HepG2 (cell line): ENCODE measurements at regions not wholly inside any gene's neighbourhood (a gene's known extent, or its start where the extent isn't known, plus 50 kb on each side); places are given as distances from the start of the nearest gene placed in this dataset.

Experiments used
- ATF3 ChIP-seq: sonication (generic); formaldehyde crosslinking; IDR thresholded peaks from 2 replicates; pipeline ENCODE4 v1.4.0; 2020; ENCODE audit warnings: missing genetic modification reagents
- CSRNP1 ChIP-seq: sonication (generic); formaldehyde crosslinking; IDR thresholded peaks from 2 replicates; pipeline ENCODE4 v1.8.1; 2023; ENCODE audit warnings: mild to moderate bottlenecking, missing genetic modification reagents
- HOXA3 ChIP-seq: sonication (generic); formaldehyde crosslinking; IDR thresholded peaks from 2 replicates; pipeline ENCODE4 v1.5.0; 2020; ENCODE audit warnings: missing genetic modification reagents
- MYC ChIP-seq: sonication (generic); formaldehyde crosslinking; IDR thresholded peaks from 2 replicates; pipeline ENCODE4 v1.9.0; 2021; ENCODE audit warnings: missing genetic modification reagents, borderline replicate concordance
- NONO ChIP-seq, 2 experiments: fragments of 450-650 bp in 1 of 2; sonication (generic) in 1 of 2; formaldehyde crosslinking in 1 of 2; IDR thresholded peaks in 1 of 2; conservative IDR thresholded peaks in 1 of 2; 2 replicates each; pipeline versions ENCODE4 v1.6.1 to v1.8.0; 2017 to 2022; ENCODE audit warnings: mild to moderate bottlenecking in 1 of 2, missing genetic modification reagents in 1 of 2, moderate library complexity in 1 of 2
- SOX6 ChIP-seq, 2 experiments: fragments of 450-650 bp in 1 of 2; sonication (generic) in 1 of 2; formaldehyde crosslinking in 1 of 2; IDR thresholded peaks; 2 replicates each; pipeline versions ENCODE4 v1.4.0 to v1.6.1; 2017 to 2020; ENCODE audit warnings: antibody characterized with exemption in 1 of 2, mild to moderate bottlenecking in 1 of 2, missing genetic modification reagents in 1 of 2
- SP5 ChIP-seq: IDR thresholded peaks from 2 replicates; pipeline ENCODE4 v1.6.1; 2016; ENCODE audit warnings: low read depth, borderline replicate concordance
- SRSF1 ChIP-seq: fragments of 200-400 bp; formaldehyde crosslinking; optimal IDR thresholded peaks from 2 replicates; pipeline ENCODE3; 2017; ENCODE audit warnings: mild to moderate bottlenecking, low read depth, low read length, moderate library complexity
- THRA ChIP-seq: sonication (generic); formaldehyde crosslinking; IDR thresholded peaks from 2 replicates; pipeline ENCODE4 v1.4.0; 2020; ENCODE audit warnings: missing genetic modification reagents, borderline replicate concordance
- ZNF260 ChIP-seq: sonication (generic); formaldehyde crosslinking; IDR thresholded peaks from 2 replicates; pipeline ENCODE4 v1.4.0; 2020; ENCODE audit warnings: missing genetic modification reagents, low read depth, mild to moderate bottlenecking, borderline replicate concordance
- ZNF33B ChIP-seq: sonication (generic); formaldehyde crosslinking; IDR thresholded peaks from 2 replicates; pipeline ENCODE4 v1.5.1; 2020; ENCODE audit warnings: mild to moderate bottlenecking, missing genetic modification reagents
- ZNF574 ChIP-seq: sonication (generic); formaldehyde crosslinking; IDR thresholded peaks from 2 replicates; pipeline ENCODE4 v1.4.0; 2020; ENCODE audit warnings: missing genetic modification reagents
- ZNF577 ChIP-seq: sonication (generic); formaldehyde crosslinking; IDR thresholded peaks from 2 replicates; pipeline ENCODE4 v1.4.0; 2020; ENCODE audit warnings: mild to moderate bottlenecking, low read depth, missing genetic modification reagents, borderline replicate concordance
- ZNF609 ChIP-seq: sonication (generic); formaldehyde crosslinking; IDR thresholded peaks from 2 replicates; pipeline ENCODE4 v1.4.0; 2020; ENCODE audit warnings: mild to moderate bottlenecking, missing genetic modification reagents, borderline replicate concordance
- ZNF839 ChIP-seq: sonication (generic); formaldehyde crosslinking; IDR thresholded peaks from 2 replicates; pipeline ENCODE4 v1.4.0; 2020; ENCODE audit warnings: missing genetic modification reagents, mild to moderate bottlenecking, borderline replicate concordance

- TF ChIP-seq ZNF574 (CRISPR knock-in tag), result 0 out of 2 replicates have a peak, but pooled peaks have one; percentile 19
- no peak for TF ChIP-seq ATF3 (CRISPR knock-in tag)
- no peak for TF ChIP-seq CSRNP1
- TF ChIP-seq MYC (CRISPR knock-in tag), result peak; percentile 68; the same call in 1 of the 2 replicates
- no peak for TF ChIP-seq ZNF577 (CRISPR knock-in tag)
- 0 out of 2 replicates have a peak, but pooled peaks have one; percentile 22 for TF ChIP-seq THRA (CRISPR knock-in tag)
- TF ChIP-seq ZNF839, result no peak
- 0 out of 2 replicates have a peak, but pooled peaks have one; percentile 29 for TF ChIP-seq ZNF609 (CRISPR knock-in tag)
- no peak for TF ChIP-seq NONO (IDR thresholded peaks at IDR 0.05)
- TF ChIP-seq NONO (CRISPR knock-in tag; conservative IDR thresholded peaks at IDR 0.05), result no peak
- no peak for TF ChIP-seq SP5
- TF ChIP-seq SRSF1, result no peak
- no peak for TF ChIP-seq ZNF33B (CRISPR knock-in tag)
- TF ChIP-seq ZNF260 (CRISPR knock-in tag), result no peak
- no peak for TF ChIP-seq SOX6 (IDR thresholded peaks at IDR 0.05)
- peak; percentile 21; the same call in 1 of the 2 replicates for TF ChIP-seq SOX6 (CRISPR knock-in tag; IDR thresholded peaks at IDR 0.05)
- TF ChIP-seq HOXA3, result peak; percentile 54; the same call in 1 of the 2 replicates
Measured at GRCh38 chr13:33676045-33676989, 141.6 kb upstream of the RFC3 start (continued).
